Bronchial epithelial cell (primary cell): ENCODE measurements at regions not wholly inside any gene's neighbourhood (a gene's known extent, or its start where the extent isn't known, plus 50 kb on each side); places are given as distances from the start of the nearest gene placed in this dataset.

Experiments
- DNase-seq: peaks from one replicate; pipeline ENCODE4 v3.0.0-alpha.2; 2010; ENCODE audit warnings: low read depth
- FAIRE-seq: peaks from 2 replicates; lab custom pipeline; 2011; peaks lifted over from hg19 to GRCh38; lab: Jason Lieb, UNC
- H3K27me3 ChIP-seq: 2 replicates; pipeline ENCODE4 v1.5.1; 2011; ENCODE audit warnings: low read length; ENCODE audit not compliant: control insufficient read depth, insufficient read depth
- H3K36me3 ChIP-seq: 2 replicates; pipeline ENCODE4 v1.5.1; 2011; ENCODE audit warnings: low read length; ENCODE audit not compliant: control insufficient read depth, insufficient read depth
- H3K4me3 ChIP-seq: 2 replicates; pipeline ENCODE4 v1.5.1; 2011; ENCODE audit warnings: mild to moderate bottlenecking, low read depth, low read length, control low read depth
- CTCF ChIP-seq: IDR thresholded peaks from 2 replicates; pipeline ENCODE4 v1.5.1; 2011; ENCODE audit warnings: mild to moderate bottlenecking, moderate library complexity, low read length, control low read depth, inconsistent platforms; ENCODE audit not compliant: insufficient read depth, severe bottlenecking

GRCh38 chr7:32319012-32319382 is 171.2 kb downstream of the LSM5 start:
- H3K4me3 ChIP-seq, result no peak overlapping the region
- peaks cover 3% of the 10 kb centered on the region for H3K27me3 ChIP-seq
- TF ChIP-seq CTCF, result no peak
- DNase-seq (no peak), FAIRE-seq (no peak)
- H3K36me3 ChIP-seq, result no peaks in the 10 kb centered on the region

GRCh38 chr7:32318300-32319011 is 171.7 kb downstream of the LSM5 start:
- Histone ChIP-seq H3K27me3 (peaks cover 3% of the 10 kb centered on the region), H3K4me3 (peak overlapping the region; percentile 13), H3K36me3 (no peaks in the 10 kb centered on the region)
- no peak for FAIRE-seq
- TF ChIP-seq CTCF, result no peak
- no peak for DNase-seq

- no peak for FAIRE-seq
These were observed 173.3 kb downstream of the LSM5 start for GRCh38 chr7:32316839-32317238.

GRCh38 chr7:32314761-32315160 is 175.4 kb downstream of the LSM5 start:
- TF ChIP-seq CTCF, result no peak
- Histone ChIP-seq H3K4me3 (no peak overlapping the region), H3K27me3 (peaks cover 3% of the 10 kb centered on the region), H3K36me3 (no peaks in the 10 kb centered on the region)
- DNase-seq (no peak), FAIRE-seq (no peak)

More at GRCh38 chr7:32316839-32317238, 173.3 kb downstream of the LSM5 start:
- DNase-seq, result no peak
- no peak for TF ChIP-seq CTCF
- Histone ChIP-seq H3K27me3 (peaks cover 3% of the 10 kb centered on the region), H3K36me3 (no peaks in the 10 kb centered on the region), H3K4me3 (no peak overlapping the region)

GRCh38 chr7:32301427-32301826 is 188.8 kb downstream of the LSM5 start:
- no peak for DNase-seq
- no peak for FAIRE-seq
- Histone ChIP-seq H3K27me3 (peaks cover 10% of the 10 kb centered on the region), H3K36me3 (no peaks in the 10 kb centered on the region), H3K4me3 (no peak overlapping the region)
- no peak for TF ChIP-seq CTCF
